ENCODE measurements at regions not wholly inside any gene's neighbourhood (a gene's known extent, or its start where the extent isn't known, plus 50 kb on each side); places are given as distances from the start of the nearest gene placed in this dataset.

- in situ Hi-C loops (cut with MboI), result no loop called here
- WGBS (ENCODE audit: insufficient coverage, insufficient replicate concordance, low lambda C conversion rate, missing lambda C conversion rate), result 96% methylated on average over 9 of the region's 9 CpGs
- Histone ChIP-seq H4K20me1 (ENCODE audit: control insufficient read depth, insufficient read depth) (no peaks in the 10 kb centered on the region), H3K36me3 (ENCODE audit: control insufficient read depth in 2 of 2, insufficient read depth in 2 of 2, low read length in 1 of 2) (no peaks in the 10 kb centered on the region), H3K4me3 (peak overlapping the region; percentile 60), H3K4me2 (ENCODE audit: control insufficient read depth, insufficient read depth) (peak overlapping the region; percentile 64), H2AFZ (ENCODE audit: control insufficient read depth, low read depth, low read length) (peak overlapping the region; percentile 72), H3K9me3 (replicated peaks; ENCODE audit: control insufficient read depth, insufficient read depth, low read length) (peaks cover 5% of the 10 kb centered on the region), H3K9ac (ENCODE audit: control insufficient read depth, insufficient read depth, low read length) (no peak overlapping the region), H3K4me1 (ENCODE audit: control insufficient read depth, insufficient read depth, low read length) (no peaks in the 10 kb centered on the region; the same call in 1 of the 2 replicates), H3K27ac (ENCODE audit: control insufficient read depth, insufficient read depth) (peak overlapping the region; percentile 80), H3K79me2 (ENCODE audit: control insufficient read depth, insufficient read depth, low read length) (no peaks in the 10 kb centered on the region), H3K27me3 (replicated peaks in 1 of 2; ENCODE audit: control insufficient read depth in 2 of 2, insufficient read depth in 2 of 2, low read length in 1 of 2) (no peaks in the 10 kb centered on the region)
- ChIA-PET RAD21 (ENCODE audit: unreplicated experiment) (interaction anchor here (1.1 kb wide), 1 partner anchor 21 kb away, joined by 3 read pairs; no protein-coding TSS in a partner anchor), CTCF (interaction anchor here (1.0 to 2.1 kb wide), 2 partner anchors 58 to 451 kb away, joined by 3 to 9 read pairs; no protein-coding TSS in a partner anchor), POLR2A (interaction anchor here (2.1 kb wide), 1 partner anchor 18 kb away, joined by 10 read pairs; no protein-coding TSS in a partner anchor), SMC1A (ENCODE audit: uncharacterized antibody, unreplicated experiment) (interaction anchor here (1.0 to 1.5 kb wide), 3 partner anchors 13 to 16 kb away, joined by 4 to 6 read pairs (median 4); no protein-coding TSS in a partner anchor)
- no peak for DNase-seq (ENCODE audit: low read depth, low spot score)
- BruUV-seq (replicated peaks), result TSS peak; percentile 67
- intact Hi-C loops (cut with micrococcal nuclease; ENCODE audit: unreplicated experiment), result no loop called here
- TF ChIP-seq MLLT1 (IDR thresholded peaks at IDR 0.05), result peak; percentile 84; the same call in 1 of the 2 replicates
- TF ChIP-seq IKZF2 (IDR thresholded peaks at IDR 0.05), result no peak
- FAIRE-seq, result no peak
- no peak for ATAC-seq
Observed at GRCh38 chr6:27020553-27020880, 227.0 kb upstream of the PRSS16 start.

DNA sequence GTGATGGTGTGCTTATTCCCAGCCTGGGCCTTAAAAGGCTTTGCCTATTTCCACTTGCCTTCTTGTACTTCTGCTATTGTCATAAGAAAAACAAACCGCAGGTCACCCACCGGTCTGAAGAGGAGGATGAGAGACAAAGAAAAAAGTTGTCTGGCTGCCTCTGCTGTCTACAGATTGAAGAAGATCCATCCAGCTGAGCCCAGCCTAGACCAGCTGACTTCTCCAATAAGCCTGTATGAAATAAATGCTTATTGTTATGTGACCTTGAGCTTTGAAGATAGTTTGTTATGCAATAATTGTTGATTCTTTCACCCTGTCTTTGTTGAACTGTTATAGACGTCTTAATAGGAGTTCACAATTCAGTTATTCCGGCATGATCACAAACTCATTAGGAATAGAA is 223.8 kb upstream of the PRSS16 start:
- FAIRE-seq (no peak), ATAC-seq (no peak), DNase-seq (ENCODE audit: low read depth, low spot score) (no peak)
- SMC1A ChIA-PET (ENCODE audit: uncharacterized antibody, unreplicated experiment), result interaction anchor here (0.8 to 1.7 kb wide), 2 partner anchors 10 to 57 kb away, joined by 3 read pairs; no protein-coding TSS in a partner anchor
- CTCF ChIA-PET, result no interaction called here
- 96% methylated on average over 4 of the region's 4 CpGs for WGBS (ENCODE audit: insufficient coverage, insufficient replicate concordance, low lambda C conversion rate, missing lambda C conversion rate)
- Histone ChIP-seq H3K4me1 (ENCODE audit: control insufficient read depth, insufficient read depth, low read length) (no peaks in the 10 kb centered on the region; the same call in 1 of the 2 replicates), H3K27me3 (replicated peaks in 1 of 2; ENCODE audit: control insufficient read depth in 2 of 2, insufficient read depth in 2 of 2, low read length in 1 of 2) (no peaks in the 10 kb centered on the region), H3K4me3 (no peak overlapping the region), H3K9me3 (replicated peaks; ENCODE audit: control insufficient read depth, insufficient read depth, low read length) (no peaks in the 10 kb centered on the region; the same call in 2 of the 3 replicates), H3K9ac (ENCODE audit: control insufficient read depth, insufficient read depth, low read length) (no peak overlapping the region), H3K36me3 (ENCODE audit: control insufficient read depth in 2 of 2, insufficient read depth in 2 of 2, low read length in 1 of 2) (no peaks in the 10 kb centered on the region), H3K27ac (ENCODE audit: control insufficient read depth, insufficient read depth) (no peak overlapping the region), H3K79me2 (ENCODE audit: control insufficient read depth, insufficient read depth, low read length) (no peaks in the 10 kb centered on the region), H3K4me2 (ENCODE audit: control insufficient read depth, insufficient read depth) (no peak overlapping the region), H2AFZ (ENCODE audit: control insufficient read depth, low read depth, low read length) (no peak overlapping the region), H4K20me1 (ENCODE audit: control insufficient read depth, insufficient read depth) (no peaks in the 10 kb centered on the region)
- intact Hi-C loops (cut with micrococcal nuclease; ENCODE audit: unreplicated experiment) (no loop called here), in situ Hi-C loops (cut with MboI) (no loop called here)
- RAD21 ChIA-PET (ENCODE audit: unreplicated experiment), result no interaction called here
- TF ChIP-seq IRF4 (IDR thresholded peaks at IDR 0.05; ENCODE audit: low read depth, low read length) (no peak), NFIC (IDR thresholded peaks at IDR 0.05; ENCODE audit: low read depth, low read length) (no peak), MXI1 (IDR thresholded peaks at IDR 0.05; ENCODE audit: low read depth, low read length) (no peak), SREBF2 (IDR thresholded peaks at IDR 0.05; ENCODE audit: low read length) (no peak), CREM (IDR thresholded peaks at IDR 0.05; ENCODE audit: low read depth) (no peak), SPI1 (IDR thresholded peaks at IDR 0.05; ENCODE audit: borderline replicate concordance, insufficient read depth, low read depth, low read length) (no peak)
- TF ChIP-seq, protein P1, sequence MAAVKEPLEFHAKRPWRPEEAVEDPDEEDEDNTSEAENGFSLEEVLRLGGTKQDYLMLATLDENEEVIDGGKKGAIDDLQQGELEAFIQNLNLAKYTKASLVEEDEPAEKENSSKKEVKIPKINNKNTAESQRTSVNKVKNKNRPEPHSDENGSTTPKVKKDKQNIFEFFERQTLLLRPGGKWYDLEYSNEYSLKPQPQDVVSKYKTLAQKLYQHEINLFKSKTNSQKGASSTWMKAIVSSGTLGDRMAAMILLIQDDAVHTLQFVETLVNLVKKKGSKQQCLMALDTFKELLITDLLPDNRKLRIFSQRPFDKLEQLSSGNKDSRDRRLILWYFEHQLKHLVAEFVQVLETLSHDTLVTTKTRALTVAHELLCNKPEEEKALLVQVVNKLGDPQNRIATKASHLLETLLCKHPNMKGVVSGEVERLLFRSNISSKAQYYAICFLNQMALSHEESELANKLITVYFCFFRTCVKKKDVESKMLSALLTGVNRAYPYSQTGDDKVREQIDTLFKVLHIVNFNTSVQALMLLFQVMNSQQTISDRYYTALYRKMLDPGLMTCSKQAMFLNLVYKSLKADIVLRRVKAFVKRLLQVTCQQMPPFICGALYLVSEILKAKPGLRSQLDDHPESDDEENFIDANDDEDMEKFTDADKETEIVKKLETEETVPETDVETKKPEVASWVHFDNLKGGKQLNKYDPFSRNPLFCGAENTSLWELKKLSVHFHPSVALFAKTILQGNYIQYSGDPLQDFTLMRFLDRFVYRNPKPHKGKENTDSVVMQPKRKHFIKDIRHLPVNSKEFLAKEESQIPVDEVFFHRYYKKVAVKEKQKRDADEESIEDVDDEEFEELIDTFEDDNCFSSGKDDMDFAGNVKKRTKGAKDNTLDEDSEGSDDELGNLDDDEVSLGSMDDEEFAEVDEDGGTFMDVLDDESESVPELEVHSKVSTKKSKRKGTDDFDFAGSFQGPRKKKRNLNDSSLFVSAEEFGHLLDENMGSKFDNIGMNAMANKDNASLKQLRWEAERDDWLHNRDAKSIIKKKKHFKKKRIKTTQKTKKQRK (IDR thresholded peaks at IDR 0.05; ENCODE audit: low read depth, low read length), result no peak
- POLR2A ChIA-PET, result no interaction called here
- BruUV-seq (replicated peaks), result no TSS peak
